Trophoblast cell (in vitro differentiated cells and primary cell): ENCODE measurements at regions not wholly inside any gene's neighbourhood (a gene's known extent, or its start where the extent isn't known, plus 50 kb on each side); places are given as distances from the start of the nearest gene placed in this dataset.

Source experiments
- DNase-seq, 2 donors: peaks; one replicate each; pipeline ENCODE4 v3.0.0-alpha.2; 2016
- H2AFZ ChIP-seq: 2 replicates; pipeline ENCODE4 v1.6.1; 2013; ENCODE audit warnings: low read length, moderate library complexity, mild to moderate bottlenecking; ENCODE audit not compliant: insufficient read depth, poor library complexity
- H2AK5ac ChIP-seq: 2 replicates; pipeline ENCODE4 v1.6.1; 2013; ENCODE audit warnings: mild to moderate bottlenecking, low read length
- H2BK120ac ChIP-seq: 2 replicates; pipeline ENCODE4 v1.6.1; 2013; ENCODE audit warnings: low read length, mild to moderate bottlenecking, moderate library complexity; ENCODE audit not compliant: insufficient read depth, poor library complexity
- H2BK12ac ChIP-seq: 2 replicates; pipeline ENCODE4 v1.6.1; 2013; ENCODE audit warnings: mild to moderate bottlenecking, low read length, moderate library complexity
- H2BK5ac ChIP-seq: 2 replicates; pipeline ENCODE4 v1.6.1; 2013; ENCODE audit warnings: low read length, low read depth, moderate library complexity, mild to moderate bottlenecking; ENCODE audit not compliant: poor library complexity
- H3K14ac ChIP-seq: 2 replicates; pipeline ENCODE4 v1.6.1; 2013; ENCODE audit warnings: mild to moderate bottlenecking, low read length
- H3K18ac ChIP-seq: 2 replicates; pipeline ENCODE4 v1.6.1; 2013; ENCODE audit warnings: mild to moderate bottlenecking, low read length
- H3K23ac ChIP-seq: 2 replicates; pipeline ENCODE4 v1.6.1; 2013; ENCODE audit warnings: low read length
- H3K27ac ChIP-seq: 2 replicates; pipeline ENCODE4 v1.5.1; 2013; ENCODE audit warnings: low read depth, mild to moderate bottlenecking, inconsistent platforms, low read length, moderate library complexity
- H3K27me3 ChIP-seq: 2 replicates; pipeline ENCODE4 v1.6.1; 2013; ENCODE audit warnings: inconsistent platforms, mild to moderate bottlenecking, low read length, moderate library complexity; ENCODE audit not compliant: insufficient read depth
- H3K36me3 ChIP-seq, 2 experiments: 1 replicate in 1 of 2; 2 replicates in 1 of 2; pipeline ENCODE4 v1.6.1; 2013; ENCODE audit warnings: low read length in 2 of 2, mild to moderate bottlenecking in 2 of 2, moderate library complexity in 1 of 2; ENCODE audit not compliant: insufficient read depth in 2 of 2, control insufficient read depth in 1 of 2
- H3K4ac ChIP-seq: 2 replicates; pipeline ENCODE4 v1.6.1; 2013; ENCODE audit warnings: low read depth, mild to moderate bottlenecking, low read length, moderate library complexity
- H3K4me1 ChIP-seq, 2 experiments: 1 replicate in 1 of 2; 2 replicates in 1 of 2; pipeline ENCODE4 v1.6.1; 2013; ENCODE audit warnings: low read length in 2 of 2, mild to moderate bottlenecking in 2 of 2, moderate library complexity in 1 of 2; ENCODE audit not compliant: insufficient read depth in 2 of 2, control insufficient read depth in 1 of 2
- H3K4me2 ChIP-seq: 2 replicates; pipeline ENCODE4 v1.6.1; 2013; ENCODE audit warnings: inconsistent platforms, mild to moderate bottlenecking, low read length, moderate library complexity
- H3K4me3 ChIP-seq: 2 replicates; pipeline ENCODE4 v1.5.1; 2013; ENCODE audit warnings: mild to moderate bottlenecking, low read depth, low read length, inconsistent platforms
- H3K79me1 ChIP-seq: one replicate; pipeline ENCODE4 v1.6.1; 2013; ENCODE audit warnings: low read length
- H3K79me2 ChIP-seq: 2 replicates; pipeline ENCODE4 v1.6.1; 2013; ENCODE audit warnings: low read length, mild to moderate bottlenecking; ENCODE audit not compliant: control insufficient read depth, insufficient read depth, poor library complexity
- H3K9ac ChIP-seq: 2 replicates; pipeline ENCODE4 v1.6.1; 2013; ENCODE audit warnings: mild to moderate bottlenecking, low read length
- H3K9me3 ChIP-seq: 2 replicates; pipeline ENCODE4 v1.6.1; 2013; ENCODE audit warnings: low read depth, mild to moderate bottlenecking, control low read depth, inconsistent platforms, low read length; ENCODE audit not compliant: insufficient read depth
- H4K12ac ChIP-seq: 2 replicates; pipeline ENCODE4 v1.6.1; 2013; ENCODE audit warnings: low read depth, mild to moderate bottlenecking, low read length, moderate library complexity
- H4K8ac ChIP-seq: 2 replicates; pipeline ENCODE4 v1.6.1; 2013; ENCODE audit warnings: low read depth, mild to moderate bottlenecking, low read length, moderate library complexity
- H4K91ac ChIP-seq: one replicate; pipeline ENCODE4 v1.6.1; 2013; ENCODE audit warnings: low read depth, mild to moderate bottlenecking, low read length, moderate library complexity
- WGBS: extraction: QIAGEN DNeasy Blood & Tissue Kit; methylation state at CpG from one replicate; pipeline ENCODE4 v1.1.7; 2013; ENCODE audit warnings: missing lambda C conversion rate; ENCODE audit not compliant: insufficient read length, insufficient coverage; ENCODE audit errors: extremely low coverage; 5-methylcytosine and 5-hydroxymethylcytosine counted together

DNA sequence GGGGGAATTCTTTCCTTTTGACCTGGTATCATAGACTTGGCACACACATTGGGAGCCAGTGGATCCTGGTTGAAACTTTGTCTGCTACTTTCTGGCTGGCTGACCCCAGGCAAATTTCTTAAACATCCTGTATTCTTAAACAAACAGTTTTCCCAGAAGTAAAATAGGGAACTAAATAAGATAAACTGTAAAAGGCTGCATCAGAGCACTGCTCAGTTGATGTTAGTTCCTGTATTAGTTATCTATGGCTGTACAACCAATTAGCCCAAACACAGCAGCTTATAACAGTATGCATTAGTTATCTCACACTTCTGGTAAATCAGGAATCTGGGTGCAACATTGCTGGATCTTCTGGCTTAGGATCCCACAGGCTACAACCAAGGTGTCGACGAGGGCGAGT lies 73.1 kb upstream of the SLCO3A1 start:
- H2BK12ac ChIP-seq, result no peak overlapping the region
- DNase-seq, result no peak
- H3K27me3 ChIP-seq, result no peaks in the 10 kb centered on the region
- no peaks in the 10 kb centered on the region for H3K9me3 ChIP-seq
- H2BK120ac ChIP-seq, result no peak overlapping the region
- no peak overlapping the region for H3K23ac ChIP-seq
- H3K4me1 ChIP-seq, result no peaks in the 10 kb centered on the region
- H3K36me3 ChIP-seq, result no peaks in the 10 kb centered on the region
- H3K4ac ChIP-seq, result no peak overlapping the region
- no CpG with 5 or more reads among the region's 3 CpGs for WGBS
- H3K14ac ChIP-seq, result no peak overlapping the region
- H3K9ac ChIP-seq, result no peak overlapping the region
- H3K18ac ChIP-seq, result no peak overlapping the region
- H2BK5ac ChIP-seq, result no peak overlapping the region
- H4K91ac ChIP-seq, result no peak overlapping the region
- H3K79me2 ChIP-seq, result no peaks in the 10 kb centered on the region
- H2AFZ ChIP-seq, result no peak overlapping the region
- no peak overlapping the region for H3K4me2 ChIP-seq
- no peak overlapping the region for H4K8ac ChIP-seq
- no peak overlapping the region for H3K4me3 ChIP-seq
- no peak overlapping the region for H4K12ac ChIP-seq
- H2AK5ac ChIP-seq, result no peak overlapping the region
- H3K79me1 ChIP-seq, result no peaks in the 10 kb centered on the region
- H3K27ac ChIP-seq, result no peak overlapping the region

DNA sequence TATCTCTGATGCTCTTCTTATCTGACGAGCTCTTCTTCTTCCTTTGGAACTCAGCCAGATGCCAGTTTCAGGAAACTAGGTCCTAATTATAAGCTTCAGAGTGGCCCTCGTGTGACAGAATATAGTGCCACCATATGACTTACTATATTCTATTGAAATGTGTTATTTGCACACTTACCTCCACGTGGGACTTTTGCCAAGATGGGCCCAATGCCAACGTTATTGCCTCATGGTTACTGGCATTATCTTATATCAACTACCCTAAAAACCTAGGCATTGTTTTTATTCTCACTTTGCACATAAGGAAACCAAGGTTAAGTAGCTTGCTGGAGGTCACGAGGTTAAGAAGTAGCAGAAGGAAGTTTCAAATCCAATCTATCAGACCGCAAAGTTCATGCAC lies 71.3 kb upstream of the SLCO3A1 start:
- Histone ChIP-seq H3K9me3 (no peaks in the 10 kb centered on the region), H3K18ac (no peak overlapping the region), H3K9ac (no peak overlapping the region), H2AK5ac (no peak overlapping the region), H2BK120ac (no peak overlapping the region), H3K14ac (no peak overlapping the region), H3K4me2 (no peak overlapping the region), H3K23ac (no peak overlapping the region), H3K4me3 (no peak overlapping the region), H2AFZ (no peak overlapping the region), H3K79me2 (no peaks in the 10 kb centered on the region), H3K27me3 (no peaks in the 10 kb centered on the region), H2BK12ac (no peak overlapping the region), H4K8ac (no peak overlapping the region), H3K4ac (no peak overlapping the region), H3K27ac (no peak overlapping the region), H3K79me1 (no peaks in the 10 kb centered on the region), H3K4me1 (no peaks in the 10 kb centered on the region), H3K36me3 (no peaks in the 10 kb centered on the region), H4K12ac (no peak overlapping the region), H4K91ac (no peak overlapping the region), H2BK5ac (no peak overlapping the region)
- no peak for DNase-seq
- no CpG with 5 or more reads among the region's 6 CpGs for WGBS

DNA sequence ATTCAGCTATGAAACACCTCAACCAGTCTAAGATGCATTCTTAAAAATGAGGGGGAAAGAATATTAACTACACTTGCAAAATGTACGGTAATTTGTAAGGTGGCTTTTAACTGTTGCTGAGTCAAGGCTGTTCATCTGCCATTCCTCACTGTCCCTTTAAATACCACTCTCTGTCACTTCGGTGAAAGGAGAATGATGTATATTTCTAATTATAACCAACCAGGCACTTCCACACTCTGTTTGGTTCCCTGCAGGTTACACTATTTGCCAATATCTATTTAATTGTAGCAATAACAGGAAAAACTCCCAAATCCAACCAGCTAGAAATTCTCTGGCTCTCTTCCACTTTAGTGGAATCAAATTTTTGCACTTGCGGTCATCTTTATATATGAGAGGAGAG lies 70.5 kb upstream of the SLCO3A1 start:
- Histone ChIP-seq H3K27ac (no peak overlapping the region), H3K23ac (no peak overlapping the region), H4K91ac (no peak overlapping the region), H3K4ac (no peak overlapping the region), H2AFZ (no peak overlapping the region), H3K14ac (no peak overlapping the region), H3K79me1 (no peaks in the 10 kb centered on the region), H3K4me3 (no peak overlapping the region), H4K8ac (no peak overlapping the region), H4K12ac (no peak overlapping the region), H3K18ac (no peak overlapping the region), H3K9ac (no peak overlapping the region), H3K9me3 (no peaks in the 10 kb centered on the region), H2BK12ac (no peak overlapping the region), H3K4me2 (no peak overlapping the region), H3K79me2 (no peaks in the 10 kb centered on the region), H2AK5ac (no peak overlapping the region), H3K27me3 (no peaks in the 10 kb centered on the region), H3K36me3 (no peaks in the 10 kb centered on the region), H2BK5ac (no peak overlapping the region), H2BK120ac (no peak overlapping the region), H3K4me1 (no peaks in the 10 kb centered on the region)
- WGBS, result no CpG with 5 or more reads among the region's 3 CpGs
- no peak for DNase-seq

DNA sequence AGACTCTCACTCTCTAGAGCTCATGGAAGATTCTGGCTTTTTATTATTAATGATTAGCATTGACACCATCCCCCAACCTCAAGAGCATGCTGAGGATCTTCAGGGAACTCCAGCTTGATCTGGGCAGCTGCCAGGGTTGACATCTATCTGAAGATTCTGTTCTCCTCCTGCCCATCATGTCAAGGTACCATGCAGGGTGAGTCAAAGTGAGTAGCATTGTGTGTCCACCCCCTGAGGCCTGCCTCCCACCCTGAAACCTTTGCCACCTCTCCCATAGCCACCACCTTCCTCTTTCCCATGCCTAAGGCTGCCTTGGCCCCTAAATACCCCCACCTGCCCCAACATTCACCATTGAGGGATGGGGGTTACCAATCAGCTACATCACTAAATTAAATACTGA lies 70.1 kb upstream of the SLCO3A1 start:
- Histone ChIP-seq H3K27ac (no peak overlapping the region), H3K27me3 (no peaks in the 10 kb centered on the region), H3K9ac (no peak overlapping the region), H3K9me3 (no peaks in the 10 kb centered on the region), H3K79me2 (no peaks in the 10 kb centered on the region), H3K4me2 (no peak overlapping the region), H3K4ac (no peak overlapping the region), H3K18ac (no peak overlapping the region), H2BK5ac (no peak overlapping the region), H2AFZ (no peak overlapping the region), H2AK5ac (no peak overlapping the region), H4K8ac (no peak overlapping the region), H3K23ac (no peak overlapping the region), H2BK12ac (no peak overlapping the region), H3K14ac (no peak overlapping the region), H4K12ac (no peak overlapping the region), H2BK120ac (no peak overlapping the region), H4K91ac (no peak overlapping the region), H3K36me3 (no peaks in the 10 kb centered on the region), H3K4me1 (no peaks in the 10 kb centered on the region), H3K79me1 (no peaks in the 10 kb centered on the region), H3K4me3 (no peak overlapping the region)
- DNase-seq, result no peak
